ENCODE measurements at regions not wholly inside any gene's neighbourhood (a gene's known extent, or its start where the extent isn't known, plus 50 kb on each side); places are given as distances from the start of the nearest gene placed in this dataset.

DNA sequence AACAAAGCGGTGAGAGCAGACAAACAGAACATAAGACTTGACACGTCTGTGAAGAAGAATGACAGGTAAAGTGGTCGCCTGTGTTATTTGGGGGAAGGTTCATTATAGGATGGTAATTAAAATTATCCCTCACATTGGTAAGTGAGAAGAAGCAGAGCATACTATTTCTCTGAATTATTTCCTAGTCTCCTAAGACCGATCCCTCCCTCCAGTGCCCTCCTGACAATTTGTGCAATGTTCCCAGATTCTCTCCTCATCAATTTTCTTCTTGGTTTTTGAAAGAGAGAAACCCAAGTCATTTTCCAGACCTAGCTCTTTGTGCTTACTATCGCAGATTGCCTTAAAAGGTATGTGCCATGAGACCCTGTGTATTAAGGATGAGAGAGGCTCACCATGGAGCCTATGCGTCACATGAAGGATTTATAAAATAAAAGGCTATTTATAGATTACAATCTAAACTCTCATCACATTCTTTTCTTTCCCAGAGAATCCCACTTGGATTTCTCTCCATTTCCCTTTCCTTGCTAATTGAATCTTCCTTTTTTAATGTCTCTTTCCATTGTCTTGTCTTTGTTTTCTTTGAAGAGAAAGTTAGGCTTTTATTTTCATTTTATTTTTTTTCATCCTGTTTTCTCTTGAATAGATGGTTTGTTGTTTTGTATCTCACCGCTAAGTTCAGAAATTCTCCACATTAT is 112.0 kb downstream of the PPP1R3A start:
- Histone ChIP-seq H3K27ac (replicated peaks; ENCODE audit: low read length) (no peak overlapping the region), H3K4me2 (ENCODE audit: insufficient read depth, low read length, poor library complexity, severe bottlenecking) (no peak overlapping the region), H2AK5ac (ENCODE audit: low read depth, low read length) (no peak overlapping the region), H3K23ac (ENCODE audit: low read depth, low read length, poor library complexity) (no peak overlapping the region), H2BK120ac (ENCODE audit: low read depth, low read length) (no peak overlapping the region), H4K8ac (ENCODE audit: low read depth, low read length) (no peak overlapping the region), H2BK12ac (ENCODE audit: low read length) (no peak overlapping the region), H3K18ac (ENCODE audit: low read length) (no peak overlapping the region), H2BK5ac (ENCODE audit: low read length) (no peak overlapping the region), H3K27me3 (ENCODE audit: control insufficient read depth in 3 of 3, insufficient read depth in 3 of 3, low read depth in 1 of 3, low read length in 3 of 3) (no peaks in the 10 kb centered on the region), H3K36me3 (replicated peaks in 1 of 2; ENCODE audit: control insufficient read depth in 2 of 2, insufficient read depth in 2 of 2, low read length in 2 of 2) (no peaks in the 10 kb centered on the region), H3K9ac (ENCODE audit: low read depth, low read length, poor library complexity) (no peak overlapping the region), H3K14ac (ENCODE audit: low read length) (no peak overlapping the region), H3K4me3 (ENCODE audit: low read length in 2 of 2) (no peak overlapping the region), H3K79me1 (ENCODE audit: low read depth, low read length) (no peaks in the 10 kb centered on the region), H3K4ac (ENCODE audit: low read length) (no peak overlapping the region), H2AFZ (ENCODE audit: low read length) (no peak overlapping the region), H3K9me3 (replicated peaks in 1 of 2; ENCODE audit: control insufficient read depth in 2 of 2, insufficient read depth in 1 of 2, low read depth in 1 of 2, low read length in 2 of 2) (no peaks in the 10 kb centered on the region), H3K4me1 (ENCODE audit: control insufficient read depth in 2 of 2, insufficient read depth in 1 of 2, low read depth in 1 of 2, low read length in 2 of 2) (peaks cover 0 to 4% of the 10 kb centered on the region in 2 donors), H4K91ac (ENCODE audit: low read depth, low read length, poor library complexity) (no peak overlapping the region), H2BK15ac (ENCODE audit: low read length) (no peak overlapping the region)
- WGBS, 2 donors (ENCODE audit: extremely low coverage in 2 of 2, insufficient read length in 2 of 2, insufficient replicate concordance in 1 of 2), result no CpG with 5 or more reads among the region's 7 CpGs
- no peak for DNase-seq (ENCODE audit: low spot score)

DNA sequence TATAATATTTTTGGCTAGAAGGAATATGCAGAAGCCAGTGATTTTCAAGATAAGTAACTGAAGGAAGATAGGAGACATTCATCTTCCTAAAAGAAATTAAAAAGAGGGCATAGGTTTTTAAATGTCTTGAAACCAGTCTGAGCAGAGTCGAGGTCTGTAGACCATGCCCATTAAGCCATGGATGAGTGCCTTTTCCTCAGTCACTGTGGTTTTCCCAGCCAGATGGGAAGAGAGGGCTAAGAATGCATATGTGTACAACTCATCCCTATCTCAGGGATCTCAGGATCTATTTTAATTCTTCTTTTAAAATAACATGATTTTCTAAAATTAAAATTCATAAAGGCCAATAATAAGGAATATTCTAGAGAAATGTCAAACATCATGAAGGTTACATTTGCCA is 112.8 kb downstream of the PPP1R3A start:
- Histone ChIP-seq H3K27me3 (ENCODE audit: control insufficient read depth in 3 of 3, insufficient read depth in 3 of 3, low read depth in 1 of 3, low read length in 3 of 3) (no peaks in the 10 kb centered on the region), H3K4me1 (ENCODE audit: control insufficient read depth in 2 of 2, insufficient read depth in 1 of 2, low read depth in 1 of 2, low read length in 2 of 2) (peaks cover 0 to 4% of the 10 kb centered on the region in 2 donors), H2AK5ac (ENCODE audit: low read depth, low read length) (no peak overlapping the region), H2AFZ (ENCODE audit: low read length) (no peak overlapping the region), H3K4me3 (ENCODE audit: low read length in 2 of 2) (no peak overlapping the region), H3K27ac (replicated peaks; ENCODE audit: low read length) (no peak overlapping the region), H2BK12ac (ENCODE audit: low read length) (no peak overlapping the region), H2BK15ac (ENCODE audit: low read length) (no peak overlapping the region), H4K91ac (ENCODE audit: low read depth, low read length, poor library complexity) (no peak overlapping the region), H3K23ac (ENCODE audit: low read depth, low read length, poor library complexity) (no peak overlapping the region), H3K9ac (ENCODE audit: low read depth, low read length, poor library complexity) (no peak overlapping the region), H3K4me2 (ENCODE audit: insufficient read depth, low read length, poor library complexity, severe bottlenecking) (no peak overlapping the region), H3K79me1 (ENCODE audit: low read depth, low read length) (no peaks in the 10 kb centered on the region), H3K14ac (ENCODE audit: low read length) (no peak overlapping the region), H3K9me3 (replicated peaks in 1 of 2; ENCODE audit: control insufficient read depth in 2 of 2, insufficient read depth in 1 of 2, low read depth in 1 of 2, low read length in 2 of 2) (no peaks in the 10 kb centered on the region), H4K8ac (ENCODE audit: low read depth, low read length) (no peak overlapping the region), H2BK120ac (ENCODE audit: low read depth, low read length) (no peak overlapping the region), H3K4ac (ENCODE audit: low read length) (no peak overlapping the region), H3K36me3 (replicated peaks in 1 of 2; ENCODE audit: control insufficient read depth in 2 of 2, insufficient read depth in 2 of 2, low read length in 2 of 2) (no peaks in the 10 kb centered on the region), H2BK5ac (ENCODE audit: low read length) (no peak overlapping the region), H3K18ac (ENCODE audit: low read length) (no peak overlapping the region)
- WGBS, 2 donors (ENCODE audit: extremely low coverage in 2 of 2, insufficient read length in 2 of 2, insufficient replicate concordance in 1 of 2), result no CpG with 5 or more reads among the region's 1 CpG
- DNase-seq (ENCODE audit: low spot score), result no peak

GRCh38 chr7:113804475-113805095 is 114.2 kb downstream of the PPP1R3A start:
- Histone ChIP-seq H2BK15ac (ENCODE audit: low read length) (no peak overlapping the region), H3K4ac (ENCODE audit: low read length) (no peak overlapping the region), H3K36me3 (replicated peaks in 1 of 2; ENCODE audit: control insufficient read depth in 2 of 2, insufficient read depth in 2 of 2, low read length in 2 of 2) (no peaks in the 10 kb centered on the region), H3K79me1 (ENCODE audit: low read depth, low read length) (no peaks in the 10 kb centered on the region), H3K9me3 (replicated peaks in 1 of 2; ENCODE audit: control insufficient read depth in 2 of 2, insufficient read depth in 1 of 2, low read depth in 1 of 2, low read length in 2 of 2) (no peaks in the 10 kb centered on the region), H3K27ac (replicated peaks; ENCODE audit: low read length) (no peak overlapping the region), H2BK5ac (ENCODE audit: low read length) (no peak overlapping the region), H4K8ac (ENCODE audit: low read depth, low read length) (no peak overlapping the region), H3K9ac (ENCODE audit: low read depth, low read length, poor library complexity) (no peak overlapping the region), H3K27me3 (ENCODE audit: control insufficient read depth in 3 of 3, insufficient read depth in 3 of 3, low read depth in 1 of 3, low read length in 3 of 3) (no peaks in the 10 kb centered on the region), H4K91ac (ENCODE audit: low read depth, low read length, poor library complexity) (no peak overlapping the region), H2AK5ac (ENCODE audit: low read depth, low read length) (no peak overlapping the region), H3K18ac (ENCODE audit: low read length) (no peak overlapping the region), H2AFZ (ENCODE audit: low read length) (no peak overlapping the region), H3K4me2 (ENCODE audit: insufficient read depth, low read length, poor library complexity, severe bottlenecking) (no peak overlapping the region), H3K4me1 (ENCODE audit: control insufficient read depth in 2 of 2, insufficient read depth in 1 of 2, low read depth in 1 of 2, low read length in 2 of 2) (peaks cover 0 to 4% of the 10 kb centered on the region in 2 donors), H2BK120ac (ENCODE audit: low read depth, low read length) (no peak overlapping the region), H3K23ac (ENCODE audit: low read depth, low read length, poor library complexity) (no peak overlapping the region), H3K14ac (ENCODE audit: low read length) (no peak overlapping the region), H2BK12ac (ENCODE audit: low read length) (no peak overlapping the region), H3K4me3 (ENCODE audit: low read length in 2 of 2) (no peak overlapping the region)
- no CpG with 5 or more reads among the region's 6 CpGs for WGBS, 2 donors (ENCODE audit: extremely low coverage in 2 of 2, insufficient read length in 2 of 2, insufficient replicate concordance in 1 of 2)
- DNase-seq (ENCODE audit: low spot score), result no peak

GRCh38 chr7:113801751-113802150 is 117.1 kb downstream of the PPP1R3A start:
- Histone ChIP-seq H3K4me2 (ENCODE audit: insufficient read depth, low read length, poor library complexity, severe bottlenecking) (no peak overlapping the region), H3K36me3 (replicated peaks in 1 of 2; ENCODE audit: control insufficient read depth in 2 of 2, insufficient read depth in 2 of 2, low read length in 2 of 2) (no peaks in the 10 kb centered on the region), H3K18ac (ENCODE audit: low read length) (no peak overlapping the region), H3K27ac (replicated peaks; ENCODE audit: low read length) (no peak overlapping the region), H3K14ac (ENCODE audit: low read length) (no peak overlapping the region), H2BK15ac (ENCODE audit: low read length) (no peak overlapping the region), H2BK12ac (ENCODE audit: low read length) (no peak overlapping the region), H2BK120ac (ENCODE audit: low read depth, low read length) (no peak overlapping the region), H2AK5ac (ENCODE audit: low read depth, low read length) (no peak overlapping the region), H3K23ac (ENCODE audit: low read depth, low read length, poor library complexity) (no peak overlapping the region), H4K91ac (ENCODE audit: low read depth, low read length, poor library complexity) (no peak overlapping the region), H2BK5ac (ENCODE audit: low read length) (no peak overlapping the region), H3K79me1 (ENCODE audit: low read depth, low read length) (no peaks in the 10 kb centered on the region), H3K9me3 (replicated peaks in 1 of 2; ENCODE audit: control insufficient read depth in 2 of 2, insufficient read depth in 1 of 2, low read depth in 1 of 2, low read length in 2 of 2) (no peaks in the 10 kb centered on the region), H3K4ac (ENCODE audit: low read length) (no peak overlapping the region), H3K4me3 (ENCODE audit: low read length in 2 of 2) (no peak overlapping the region), H4K8ac (ENCODE audit: low read depth, low read length) (no peak overlapping the region), H2AFZ (ENCODE audit: low read length) (no peak overlapping the region), H3K9ac (ENCODE audit: low read depth, low read length, poor library complexity) (no peak overlapping the region), H3K27me3 (ENCODE audit: control insufficient read depth in 3 of 3, insufficient read depth in 3 of 3, low read depth in 1 of 3, low read length in 3 of 3) (no peaks in the 10 kb centered on the region), H3K4me1 (ENCODE audit: control insufficient read depth in 2 of 2, insufficient read depth in 1 of 2, low read depth in 1 of 2, low read length in 2 of 2) (peaks cover 0 to 3% of the 10 kb centered on the region in 2 donors)
- DNase-seq (ENCODE audit: low spot score), result no peak
- no CpG with 5 or more reads among the region's 1 CpG for WGBS, 2 donors (ENCODE audit: extremely low coverage in 2 of 2, insufficient read length in 2 of 2, insufficient replicate concordance in 1 of 2)
